GM18517 (cell line): ENCODE measurements at regions not wholly inside any gene's neighbourhood (a gene's known extent, or its start where the extent isn't known, plus 50 kb on each side); places are given as distances from the start of the nearest gene placed in this dataset.
"Not testable (repeated sequence)": the region's sequence is repeated elsewhere in the genome, so short reads cannot be mapped to it uniquely, and the experiment has no call there.

Experiments
- ATAC-seq: cut with Tn5 transposase; IDR thresholded peaks from one replicate; pipeline ENCODE4 v1.9.1; 2021; ENCODE audit warnings: mild to moderate bottlenecking, moderate library complexity; ENCODE audit not compliant: unreplicated experiment

- no peak for ATAC-seq
Observed at GRCh38 chr4:153877898-153878297, 89.0 kb upstream of the SFRP2 start.

- no peak for ATAC-seq
Observed at GRCh38 chr4:153873741-153874140, 84.9 kb upstream of the SFRP2 start.

DNA sequence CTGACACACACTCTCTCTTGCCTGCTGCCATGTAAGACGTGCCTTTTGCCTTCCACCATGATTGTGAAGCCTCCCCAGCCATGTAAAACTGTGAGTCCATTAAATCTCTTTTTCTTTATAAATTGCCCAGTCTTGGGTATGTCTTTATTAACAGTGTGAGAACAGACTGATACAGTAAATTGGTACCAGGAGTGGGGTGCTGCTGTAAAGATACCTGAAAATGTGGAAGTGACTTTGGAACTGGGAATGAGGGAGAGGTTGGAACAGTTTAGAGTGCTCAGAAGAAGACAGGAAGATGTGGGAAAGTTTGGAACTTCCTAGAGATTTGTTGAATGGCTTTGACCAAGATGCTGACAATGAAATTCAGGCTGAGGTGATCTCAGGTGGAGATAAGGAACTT lies 77.9 kb upstream of the SFRP2 start:
- ATAC-seq = not testable (repeated sequence)

DNA sequence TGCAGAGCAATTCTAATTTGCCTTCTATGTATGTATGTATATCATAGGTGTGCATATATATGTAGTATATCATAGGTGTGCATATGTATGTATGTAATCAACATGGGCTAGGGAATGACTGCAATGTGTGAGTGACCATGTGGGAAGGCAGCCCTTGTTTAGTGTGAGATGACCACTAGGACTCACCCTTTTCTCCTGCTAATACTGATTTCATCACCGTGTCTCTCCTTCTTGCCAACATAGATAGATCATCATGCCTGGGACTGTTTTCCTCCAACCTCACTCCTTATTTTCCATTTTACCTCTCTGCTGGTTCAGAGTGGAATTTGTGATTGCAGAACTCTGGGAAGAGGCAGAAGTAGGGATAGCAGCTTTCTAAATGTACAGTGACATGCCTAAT lies 63.6 kb upstream of the SFRP2 start:
- ATAC-seq = no peak

DNA sequence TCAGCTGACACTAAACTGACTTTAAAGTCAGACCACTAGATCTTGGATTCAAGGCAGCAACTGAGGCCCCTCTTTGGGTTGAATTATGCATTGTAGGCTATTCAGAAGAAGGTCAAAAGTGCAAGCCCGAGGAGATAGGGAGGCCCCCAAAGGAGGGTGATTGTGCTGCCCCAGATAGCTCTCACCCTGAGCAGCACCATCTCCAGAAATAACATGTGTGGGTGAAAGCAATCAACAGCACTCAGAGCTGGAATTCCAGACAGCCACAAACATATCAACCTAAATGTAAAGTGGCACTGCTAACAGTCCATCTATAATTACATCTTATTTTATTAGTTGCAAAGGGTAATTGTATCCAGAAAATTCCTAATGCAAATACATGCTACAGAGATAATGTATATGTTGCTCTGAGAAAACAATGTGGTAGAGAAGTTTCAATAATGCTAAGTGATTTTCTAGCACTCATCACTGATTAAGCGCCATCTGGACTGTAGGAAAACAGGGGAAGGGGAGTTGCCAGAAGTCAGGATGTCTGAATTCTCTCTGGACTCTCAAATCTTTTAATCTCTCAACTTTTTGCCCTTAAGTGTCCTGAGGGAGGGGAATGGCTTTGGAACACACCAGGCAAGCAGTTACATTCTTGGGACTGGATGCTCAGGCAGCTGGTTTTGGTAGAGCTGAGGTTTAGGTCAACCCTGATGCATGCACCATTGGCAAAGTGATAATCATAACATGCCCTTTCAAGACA lies 61.8 kb upstream of the SFRP2 start:
- ATAC-seq = no peak

GRCh38 chr4:153844144-153844543 lies 55.3 kb upstream of the SFRP2 start:
- no peak for ATAC-seq
